Muscle layer of colon (tissue), 2 donors: ENCODE measurements at regions not wholly inside any gene's neighbourhood (a gene's known extent, or its start where the extent isn't known, plus 50 kb on each side); places are given as distances from the start of the nearest gene placed in this dataset.

Experiments used
- H3K27ac ChIP-seq: one replicate; pipeline ENCODE4 v1.7.0; 2013; ENCODE audit warnings: low read depth, mild to moderate bottlenecking, low read length, moderate library complexity
- H3K27me3 ChIP-seq, 2 donors: one replicate each; pipeline ENCODE4 v1.7.0; 2013; ENCODE audit warnings: low read length in 2 of 2, mild to moderate bottlenecking in 2 of 2; ENCODE audit not compliant: insufficient read depth in 2 of 2, control insufficient read depth in 1 of 2
- H3K36me3 ChIP-seq: one replicate; pipeline ENCODE4 v1.7.0; 2013; ENCODE audit warnings: mild to moderate bottlenecking, low read length; ENCODE audit not compliant: insufficient read depth
- H3K4me1 ChIP-seq: one replicate; pipeline ENCODE4 v1.7.0; 2013; ENCODE audit warnings: mild to moderate bottlenecking, low read length; ENCODE audit not compliant: insufficient read depth
- H3K4me3 ChIP-seq, 2 donors: one replicate each; pipeline ENCODE4 v1.7.0; 2013; ENCODE audit warnings: low read length in 2 of 2, low read depth in 1 of 2, mild to moderate bottlenecking in 1 of 2, moderate library complexity in 1 of 2
- H3K9ac ChIP-seq: one replicate; pipeline ENCODE4 v1.7.0; 2013; ENCODE audit warnings: low read length
- H3K9me3 ChIP-seq: one replicate; pipeline ENCODE4 v1.7.0; 2013; ENCODE audit warnings: mild to moderate bottlenecking, low read length
- donor health status: abdominal sarcoma.
- donor health status: Adenocarcinoma of cecum.

DNA sequence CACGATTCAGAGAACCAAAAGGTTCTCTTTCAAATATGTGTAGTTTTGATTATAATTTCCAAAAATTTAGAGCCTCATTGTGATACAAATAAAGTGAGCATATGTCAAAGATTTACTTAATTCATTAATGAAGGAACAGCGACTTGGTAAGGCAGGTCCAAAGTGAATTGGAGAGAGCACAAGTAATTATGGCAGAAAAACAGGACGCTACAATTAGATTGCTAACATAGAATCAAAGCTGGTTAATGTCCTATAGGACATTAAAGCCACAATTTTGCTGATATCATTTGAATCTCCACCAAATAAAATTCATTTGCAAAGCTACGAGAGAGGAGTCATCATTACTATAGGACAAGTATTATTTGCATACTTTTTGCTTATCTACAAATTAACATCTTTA is 164.2 kb downstream of the CCER1 start:
- no peaks in the 10 kb centered on the region for H3K4me1 ChIP-seq
- H3K36me3 ChIP-seq = no peaks in the 10 kb centered on the region
- no peaks in the 10 kb centered on the region for H3K9me3 ChIP-seq
- H3K4me3 ChIP-seq = no peak overlapping the region
- no peak overlapping the region for H3K9ac ChIP-seq
- no peak overlapping the region for H3K27ac ChIP-seq
- H3K27me3 ChIP-seq = no peaks in the 10 kb centered on the region

DNA sequence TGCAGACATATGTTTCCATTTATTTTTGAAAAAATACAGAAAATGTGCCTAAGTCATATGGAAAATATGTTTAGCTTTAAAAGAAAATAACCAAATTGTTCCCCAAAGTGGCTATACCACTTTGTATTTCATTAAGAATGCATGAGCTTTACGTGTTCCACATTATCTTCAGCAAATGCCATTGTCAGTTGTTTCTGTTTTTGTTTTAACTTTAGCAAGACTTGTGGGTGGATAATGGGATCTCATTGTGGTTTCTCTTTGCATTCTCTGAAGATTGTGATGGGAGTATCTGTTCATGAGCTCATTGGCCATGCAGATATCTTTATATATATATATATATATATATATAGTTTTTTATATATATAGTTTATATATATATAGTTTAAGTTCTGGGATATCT is 181.5 kb downstream of the CCER1 start:
- Histone ChIP-seq H3K9me3 (no peaks in the 10 kb centered on the region), H3K4me3 (no peak overlapping the region), H3K27me3 (no peaks in the 10 kb centered on the region), H3K36me3 (no peaks in the 10 kb centered on the region), H3K4me1 (no peaks in the 10 kb centered on the region), H3K9ac (no peak overlapping the region), H3K27ac (no peak overlapping the region)

DNA sequence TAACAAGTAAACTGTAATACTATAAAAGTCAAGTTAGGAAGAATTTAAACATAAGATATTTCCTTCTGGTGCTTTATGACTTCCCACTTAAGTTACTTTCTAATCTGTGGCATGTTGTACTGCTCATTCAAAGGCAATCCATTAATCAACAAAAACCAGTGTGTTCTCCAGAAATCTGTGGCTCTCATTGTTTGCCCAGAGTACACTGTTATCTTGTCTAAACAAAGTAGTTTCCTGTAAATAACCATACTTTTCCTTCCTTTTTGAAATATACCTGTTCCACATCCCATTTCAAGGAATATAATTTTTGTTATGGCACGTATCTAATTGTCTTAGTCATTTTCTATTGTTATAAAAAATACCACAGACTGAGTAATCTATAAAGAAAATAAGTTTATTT is 184.1 kb downstream of the CCER1 start:
- no peaks in the 10 kb centered on the region for H3K36me3 ChIP-seq
- H3K27me3 ChIP-seq = no peaks in the 10 kb centered on the region
- no peaks in the 10 kb centered on the region for H3K9me3 ChIP-seq

DNA sequence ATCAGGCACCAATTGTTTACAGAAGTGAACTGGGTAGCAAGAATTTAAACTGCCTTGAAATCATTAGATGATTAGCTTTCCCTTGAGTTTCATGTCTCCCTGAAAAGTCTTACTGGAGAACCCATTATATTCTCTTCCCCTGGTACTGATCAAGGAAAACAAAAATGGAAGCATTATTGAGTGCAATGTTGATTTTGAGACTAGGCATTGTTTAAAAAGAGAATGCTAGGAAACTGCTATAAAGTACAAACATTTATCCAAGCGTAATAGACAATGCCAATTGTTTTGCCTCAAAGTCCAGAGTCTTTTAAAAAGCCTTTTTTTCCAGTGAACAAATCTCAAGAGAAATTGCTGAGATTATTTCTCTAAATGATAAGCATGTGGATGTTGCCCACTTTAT is 197.0 kb downstream of the CCER1 start:
- Histone ChIP-seq H3K9me3 (no peaks in the 10 kb centered on the region), H3K36me3 (no peaks in the 10 kb centered on the region), H3K4me3 (no peak overlapping the region), H3K27me3 (no peaks in the 10 kb centered on the region), H3K9ac (no peak overlapping the region), H3K4me1 (no peaks in the 10 kb centered on the region), H3K27ac (no peak overlapping the region)

More for the DNA sequence above, 184.1 kb downstream of the CCER1 start:
- H3K9ac ChIP-seq = no peak overlapping the region
- H3K4me1 ChIP-seq = no peaks in the 10 kb centered on the region
- H3K27ac ChIP-seq = no peak overlapping the region
- no peak overlapping the region for H3K4me3 ChIP-seq

GRCh38 chr12:90745211-90745610 is 209.8 kb downstream of the CCER1 start:
- Histone ChIP-seq H3K4me1 (no peaks in the 10 kb centered on the region), H3K9me3 (no peaks in the 10 kb centered on the region), H3K27me3 (no peaks in the 10 kb centered on the region), H3K4me3 (no peak overlapping the region), H3K27ac (no peak overlapping the region), H3K9ac (no peak overlapping the region), H3K36me3 (no peaks in the 10 kb centered on the region)

DNA sequence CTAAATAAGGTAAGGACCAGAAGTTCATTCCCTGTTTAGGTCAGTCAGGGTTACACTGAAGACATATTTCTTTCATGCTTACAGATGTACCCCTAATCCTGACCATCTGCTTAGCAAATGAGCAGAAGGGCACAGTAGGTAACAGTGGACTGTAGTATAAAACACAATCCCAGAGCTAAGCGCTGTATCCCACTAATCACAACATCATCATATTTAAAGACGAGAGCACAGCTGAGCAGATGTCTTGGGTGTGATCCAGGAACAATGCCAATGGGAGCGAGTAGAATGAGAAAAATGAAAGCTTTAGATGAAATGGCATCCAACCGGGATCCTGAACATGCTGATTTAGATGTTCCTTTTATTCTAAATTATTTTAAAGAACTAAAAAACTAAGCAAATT is 213.4 kb downstream of the CCER1 start:
- Histone ChIP-seq H3K9me3 (no peaks in the 10 kb centered on the region), H3K9ac (no peak overlapping the region), H3K27me3 (no peaks in the 10 kb centered on the region), H3K27ac (no peak overlapping the region), H3K4me3 (no peak overlapping the region), H3K4me1 (no peaks in the 10 kb centered on the region), H3K36me3 (no peaks in the 10 kb centered on the region)

DNA sequence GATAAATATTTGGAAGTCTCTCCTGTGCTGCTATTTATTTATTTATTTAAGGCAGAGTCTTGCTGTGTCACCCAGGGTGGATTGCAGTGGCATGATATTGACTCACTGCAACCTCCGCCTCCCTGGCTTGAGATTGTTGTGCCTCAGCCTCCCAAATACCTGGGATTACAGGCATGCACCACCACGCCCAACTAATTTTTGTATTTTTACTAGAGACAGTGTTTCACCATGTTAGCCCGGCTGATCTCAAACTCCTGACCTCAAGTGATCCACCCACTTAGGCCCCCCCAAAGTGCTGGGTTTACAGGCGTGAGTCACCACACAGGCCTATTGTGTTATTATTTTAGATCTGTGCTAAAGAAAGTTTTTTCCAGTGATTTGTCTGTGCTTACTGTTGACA is 225.2 kb downstream of the CCER1 start:
- H3K4me1 ChIP-seq = no peaks in the 10 kb centered on the region

DNA sequence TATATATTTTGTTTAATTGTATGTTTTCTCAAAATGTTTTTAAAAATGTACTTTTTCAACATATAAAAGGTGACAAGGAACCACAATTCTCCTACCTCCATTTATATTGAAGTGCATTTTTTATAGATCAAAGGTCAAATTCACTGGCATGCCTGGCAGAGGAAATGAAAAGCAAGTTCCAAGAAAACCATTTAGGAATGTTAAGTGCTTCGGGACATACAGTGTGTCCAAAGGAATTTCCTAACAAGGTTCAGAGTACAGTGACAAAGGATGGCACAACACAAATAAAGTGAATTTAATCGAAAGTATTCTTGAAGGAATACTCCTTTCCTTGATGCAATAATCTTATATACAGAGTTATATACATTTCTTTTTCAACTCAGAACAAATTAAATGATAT is 242.3 kb downstream of the CCER1 start:
- H3K27me3 ChIP-seq = no peaks in the 10 kb centered on the region
- H3K9ac ChIP-seq = no peak overlapping the region
- no peaks in the 10 kb centered on the region for H3K4me1 ChIP-seq
- no peaks in the 10 kb centered on the region for H3K9me3 ChIP-seq
- H3K4me3 ChIP-seq = no peak overlapping the region
- no peak overlapping the region for H3K27ac ChIP-seq
- no peaks in the 10 kb centered on the region for H3K36me3 ChIP-seq

More for the DNA sequence above, 225.2 kb downstream of the CCER1 start:
- H3K9me3 ChIP-seq = no peaks in the 10 kb centered on the region
- H3K9ac ChIP-seq = no peak overlapping the region
- no peak overlapping the region for H3K4me3 ChIP-seq
- H3K27me3 ChIP-seq = no peaks in the 10 kb centered on the region
- no peaks in the 10 kb centered on the region for H3K36me3 ChIP-seq
- H3K27ac ChIP-seq = no peak overlapping the region

DNA sequence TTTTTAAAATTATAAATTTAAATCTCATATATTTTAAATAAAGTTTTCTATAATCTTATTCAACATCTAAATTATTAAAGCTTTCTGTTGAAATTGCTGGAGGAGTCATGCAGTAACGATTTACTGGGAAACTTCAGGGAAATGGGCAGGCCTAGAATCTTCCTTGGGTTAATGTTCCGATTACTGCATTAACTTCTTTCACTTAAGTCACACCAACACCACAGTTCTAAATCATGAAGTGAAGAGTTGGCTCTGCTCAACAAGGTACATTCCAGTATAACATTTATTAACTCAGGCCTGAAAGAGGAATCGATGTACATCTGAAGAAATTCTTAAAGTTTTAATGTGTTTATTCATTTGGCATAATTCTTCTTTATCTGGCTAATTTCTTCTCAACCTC is 244.3 kb downstream of the CCER1 start:
- H3K36me3 ChIP-seq = no peaks in the 10 kb centered on the region
- no peak overlapping the region for H3K4me3 ChIP-seq
- H3K9ac ChIP-seq = no peak overlapping the region
- H3K27me3 ChIP-seq = no peaks in the 10 kb centered on the region
- H3K9me3 ChIP-seq = no peaks in the 10 kb centered on the region
- no peaks in the 10 kb centered on the region for H3K4me1 ChIP-seq
- H3K27ac ChIP-seq = no peak overlapping the region

DNA sequence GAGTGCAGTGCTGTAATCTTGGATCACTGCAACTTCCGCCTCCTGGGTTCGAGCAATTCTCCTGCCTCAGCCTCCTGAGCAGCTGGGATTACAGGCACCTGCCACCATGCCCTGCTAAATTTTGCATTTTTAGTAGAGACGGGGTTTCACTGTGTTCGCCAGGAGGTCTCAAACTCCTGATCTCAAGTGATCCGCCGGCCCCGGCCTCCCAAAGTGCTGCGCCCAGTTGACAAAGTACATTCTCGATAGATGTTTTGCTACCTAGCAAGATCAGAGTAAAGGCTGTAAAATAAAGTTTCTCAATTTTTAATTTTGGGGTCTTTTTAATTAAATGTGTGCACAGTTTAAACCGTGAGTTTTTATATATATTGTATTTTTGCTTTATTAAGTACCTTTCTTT is 248.9 kb downstream of the CCER1 start:
- Histone ChIP-seq H3K9ac (no peak overlapping the region), H3K9me3 (no peaks in the 10 kb centered on the region), H3K4me3 (no peak overlapping the region), H3K27ac (no peak overlapping the region), H3K36me3 (no peaks in the 10 kb centered on the region), H3K27me3 (no peaks in the 10 kb centered on the region), H3K4me1 (no peaks in the 10 kb centered on the region)

DNA sequence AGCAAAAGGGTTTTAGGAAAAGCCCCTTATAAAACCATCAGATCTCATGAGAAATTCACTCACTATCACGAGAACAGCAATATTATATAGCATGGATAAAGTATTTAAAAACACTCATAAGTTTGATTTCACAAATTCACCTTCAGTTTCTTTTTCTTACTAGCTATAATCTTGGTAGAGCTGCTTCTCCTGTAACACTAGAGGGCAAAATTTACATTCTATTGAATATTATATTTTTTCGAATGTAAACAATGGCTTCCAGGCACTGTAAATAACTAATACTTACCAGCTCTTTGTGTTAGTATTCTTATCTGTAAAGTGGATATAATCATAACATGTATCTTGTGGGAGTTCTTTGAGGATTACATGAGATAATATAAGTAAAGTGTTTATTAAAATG is 259.6 kb downstream of the CCER1 start:
- Histone ChIP-seq H3K27ac (no peak overlapping the region), H3K36me3 (no peaks in the 10 kb centered on the region), H3K4me3 (no peak overlapping the region), H3K9ac (no peak overlapping the region), H3K27me3 (no peaks in the 10 kb centered on the region), H3K4me1 (no peaks in the 10 kb centered on the region), H3K9me3 (no peaks in the 10 kb centered on the region)

DNA sequence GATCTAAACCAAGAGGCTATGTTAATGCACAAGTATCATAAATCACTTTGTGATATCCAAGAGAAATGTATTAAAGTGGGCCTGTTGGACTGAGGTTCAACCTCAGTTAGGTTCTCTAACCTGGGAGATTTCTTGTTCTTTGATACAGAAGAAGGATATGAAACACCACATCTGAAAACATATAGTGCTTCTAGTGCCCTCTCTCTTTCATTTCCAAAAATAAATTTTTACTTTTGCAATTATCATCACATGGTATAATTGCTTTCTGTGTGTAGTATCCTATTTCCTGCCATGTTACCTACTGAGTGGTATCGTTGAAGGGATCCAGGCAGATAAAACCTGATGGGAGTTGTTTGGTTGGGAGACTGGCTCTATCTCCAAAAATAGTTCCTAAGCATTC is 264.9 kb downstream of the CCER1 start:
- no peak overlapping the region for H3K9ac ChIP-seq
- H3K36me3 ChIP-seq = no peaks in the 10 kb centered on the region
- no peaks in the 10 kb centered on the region for H3K9me3 ChIP-seq
- H3K4me1 ChIP-seq = no peaks in the 10 kb centered on the region
- H3K4me3 ChIP-seq = no peak overlapping the region
- no peaks in the 10 kb centered on the region for H3K27me3 ChIP-seq
- H3K27ac ChIP-seq = no peak overlapping the region
